Osteoblast (primary cell): ENCODE measurements at regions not wholly inside any gene's neighbourhood (a gene's known extent, or its start where the extent isn't known, plus 50 kb on each side); places are given as distances from the start of the nearest gene placed in this dataset.
A peak's percentile ranks its signal among the peaks of the same experiment; 100 is the strongest.

Source experiments
- DNase-seq: peaks from one replicate; pipeline ENCODE4 v3.0.0; 2011; ENCODE audit warnings: low spot score, mixed read lengths; ENCODE audit not compliant: insufficient read length; ENCODE audit errors: missing footprints
- H2AFZ ChIP-seq: 2 replicates; pipeline ENCODE4 v1.6.0; 2011; ENCODE audit warnings: mild to moderate bottlenecking, low read length
- H3K27ac ChIP-seq: 2 replicates; pipeline ENCODE4 v1.5.1; 2011; ENCODE audit warnings: mild to moderate bottlenecking, low read depth, low read length, moderate library complexity
- H3K27me3 ChIP-seq: 2 replicates; pipeline ENCODE4 v1.6.0; 2012; ENCODE audit warnings: mild to moderate bottlenecking, control low read depth, inconsistent platforms, low read length, moderate library complexity; ENCODE audit not compliant: insufficient read depth
- H3K36me3 ChIP-seq: 2 replicates; pipeline ENCODE4 v1.5.1; 2011; ENCODE audit warnings: mild to moderate bottlenecking, low read length, control low read depth, moderate library complexity; ENCODE audit not compliant: insufficient read depth
- H3K4me1 ChIP-seq: 2 replicates; pipeline ENCODE4 v1.5.1; 2011; ENCODE audit warnings: mild to moderate bottlenecking, low read length, control low read depth, moderate library complexity; ENCODE audit not compliant: insufficient read depth
- H3K4me2 ChIP-seq: 2 replicates; pipeline ENCODE4 v1.6.0; 2011; ENCODE audit warnings: mild to moderate bottlenecking, low read length; ENCODE audit not compliant: insufficient read depth
- H3K4me3 ChIP-seq: fragments of 200-600 bp; sonication (generic); 3 replicates; pipeline ENCODE4 v1.5.1; 2012; ENCODE audit warnings: mild to moderate bottlenecking, low read length, inconsistent platforms; ENCODE audit not compliant: insufficient read depth
- H3K79me2 ChIP-seq: 2 replicates; pipeline ENCODE4 v1.6.0; 2012; ENCODE audit warnings: mild to moderate bottlenecking, low read length, control low read depth, inconsistent platforms; ENCODE audit not compliant: insufficient read depth
- H3K9me3 ChIP-seq: 2 replicates; pipeline ENCODE4 v1.5.1; 2011; ENCODE audit warnings: low read depth, low read length, control low read depth
- H4K20me1 ChIP-seq: 2 replicates; pipeline ENCODE4 v1.6.0; 2012; ENCODE audit warnings: mild to moderate bottlenecking, low read length, control low read depth; ENCODE audit not compliant: insufficient read depth
- TF ChIP-seq, protein P1 (sequence below): IDR thresholded peaks from 2 replicates; pipeline ENCODE4 v1.5.1; 2011; ENCODE audit warnings: mild to moderate bottlenecking, low read depth, low read length, moderate library complexity; ENCODE audit errors: extremely low read depth

DNA sequence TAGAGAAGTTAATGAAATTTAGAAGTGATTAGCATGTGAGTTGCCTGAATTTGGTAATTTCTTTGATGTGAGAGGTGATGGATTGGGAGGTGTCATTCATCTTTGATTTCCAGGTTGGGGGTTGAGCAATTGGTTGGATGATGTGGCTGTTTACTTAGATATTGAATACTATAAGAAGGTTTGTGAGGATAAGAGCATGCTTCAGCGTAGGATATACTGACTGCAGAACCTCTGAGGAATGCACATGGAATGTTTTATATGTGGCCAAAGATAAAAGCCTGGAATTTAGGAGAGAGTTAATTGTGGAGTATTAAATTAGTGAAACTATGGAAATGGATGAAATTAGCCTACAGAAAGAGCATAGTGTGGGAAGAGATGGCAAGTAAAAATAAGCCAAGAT lies 165.4 kb upstream of the MAD2L1 start:
- DNase-seq, result no peak

GRCh38 chr4:120228086-120228485 lies 161.4 kb upstream of the MAD2L1 start:
- H3K4me1 ChIP-seq, result no peaks in the 10 kb centered on the region
- peak overlapping the region; percentile 0 for H2AFZ ChIP-seq
- no peaks in the 10 kb centered on the region for H3K9me3 ChIP-seq
- no peak overlapping the region for H3K4me3 ChIP-seq
- TF ChIP-seq, protein P1, sequence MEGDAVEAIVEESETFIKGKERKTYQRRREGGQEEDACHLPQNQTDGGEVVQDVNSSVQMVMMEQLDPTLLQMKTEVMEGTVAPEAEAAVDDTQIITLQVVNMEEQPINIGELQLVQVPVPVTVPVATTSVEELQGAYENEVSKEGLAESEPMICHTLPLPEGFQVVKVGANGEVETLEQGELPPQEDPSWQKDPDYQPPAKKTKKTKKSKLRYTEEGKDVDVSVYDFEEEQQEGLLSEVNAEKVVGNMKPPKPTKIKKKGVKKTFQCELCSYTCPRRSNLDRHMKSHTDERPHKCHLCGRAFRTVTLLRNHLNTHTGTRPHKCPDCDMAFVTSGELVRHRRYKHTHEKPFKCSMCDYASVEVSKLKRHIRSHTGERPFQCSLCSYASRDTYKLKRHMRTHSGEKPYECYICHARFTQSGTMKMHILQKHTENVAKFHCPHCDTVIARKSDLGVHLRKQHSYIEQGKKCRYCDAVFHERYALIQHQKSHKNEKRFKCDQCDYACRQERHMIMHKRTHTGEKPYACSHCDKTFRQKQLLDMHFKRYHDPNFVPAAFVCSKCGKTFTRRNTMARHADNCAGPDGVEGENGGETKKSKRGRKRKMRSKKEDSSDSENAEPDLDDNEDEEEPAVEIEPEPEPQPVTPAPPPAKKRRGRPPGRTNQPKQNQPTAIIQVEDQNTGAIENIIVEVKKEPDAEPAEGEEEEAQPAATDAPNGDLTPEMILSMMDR, result no peak
- no peaks in the 10 kb centered on the region for H3K79me2 ChIP-seq
- H3K27me3 ChIP-seq, result no peaks in the 10 kb centered on the region
- no peak overlapping the region for H3K4me2 ChIP-seq
- no peaks in the 10 kb centered on the region for H4K20me1 ChIP-seq
- DNase-seq, result no peak
- H3K27ac ChIP-seq, result no peak overlapping the region
- H3K36me3 ChIP-seq, result no peaks in the 10 kb centered on the region

More for the DNA sequence above, 165.4 kb upstream of the MAD2L1 start:
- Histone ChIP-seq H3K4me3 (no peak overlapping the region), H3K9me3 (no peaks in the 10 kb centered on the region), H3K36me3 (no peaks in the 10 kb centered on the region), H3K79me2 (no peaks in the 10 kb centered on the region), H3K27me3 (no peaks in the 10 kb centered on the region), H3K4me1 (no peaks in the 10 kb centered on the region), H3K4me2 (peak overlapping the region; percentile 29), H2AFZ (no peak overlapping the region), H4K20me1 (no peaks in the 10 kb centered on the region), H3K27ac (no peak overlapping the region)
- TF ChIP-seq, protein P1, result no peak

- no peak overlapping the region for H3K4me3 ChIP-seq
- TF ChIP-seq, protein P1, result no peak
- no peaks in the 10 kb centered on the region for H3K4me1 ChIP-seq
- DNase-seq, result no peak
- H2AFZ ChIP-seq, result no peak overlapping the region
- no peaks in the 10 kb centered on the region for H3K9me3 ChIP-seq
- H3K27ac ChIP-seq, result no peak overlapping the region
- no peaks in the 10 kb centered on the region for H3K27me3 ChIP-seq
- no peaks in the 10 kb centered on the region for H3K79me2 ChIP-seq
- H3K4me2 ChIP-seq, result no peak overlapping the region
- H4K20me1 ChIP-seq, result no peaks in the 10 kb centered on the region
- H3K36me3 ChIP-seq, result no peaks in the 10 kb centered on the region
These were observed 160.9 kb upstream of the MAD2L1 start for GRCh38 chr4:120227554-120227953.

DNA sequence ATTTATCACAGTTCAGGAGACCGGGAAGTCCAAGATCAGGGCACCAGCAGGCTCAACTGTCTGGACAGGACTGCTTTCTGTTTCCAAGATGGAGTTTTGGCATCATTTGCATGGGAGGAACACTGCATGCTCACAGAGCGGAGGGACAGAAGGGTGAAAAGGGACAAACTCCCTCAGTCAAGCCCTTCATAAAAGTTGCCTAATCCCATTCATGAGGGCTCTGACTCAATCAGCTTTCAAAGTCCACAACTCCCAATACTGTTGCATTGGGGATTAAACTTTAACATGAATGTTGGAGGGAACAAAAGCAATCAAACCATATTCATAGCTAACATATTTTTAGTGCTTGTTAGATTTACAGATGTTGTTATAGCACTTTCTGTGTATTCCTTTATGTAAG lies 158.9 kb upstream of the MAD2L1 start:
- no peak for DNase-seq
- Histone ChIP-seq H3K4me2 (no peak overlapping the region), H4K20me1 (no peaks in the 10 kb centered on the region), H3K4me3 (no peak overlapping the region), H3K79me2 (no peaks in the 10 kb centered on the region), H3K27ac (no peak overlapping the region), H2AFZ (no peak overlapping the region), H3K27me3 (no peaks in the 10 kb centered on the region), H3K9me3 (no peaks in the 10 kb centered on the region), H3K36me3 (no peaks in the 10 kb centered on the region), H3K4me1 (no peaks in the 10 kb centered on the region)
- TF ChIP-seq, protein P1, result no peak
